H9 (cell line): ENCODE measurements at regions not wholly inside any gene's neighbourhood (a gene's known extent, or its start where the extent isn't known, plus 50 kb on each side); places are given as distances from the start of the nearest gene placed in this dataset.

Experiments used
- DNase-seq: peaks from one replicate; pipeline ENCODE4 v3.0.0-alpha.2; 2017
- H2AFZ ChIP-seq: one replicate; pipeline ENCODE4 v1.6.1; 2013; ENCODE audit warnings: mild to moderate bottlenecking, low read length, control low read depth, moderate library complexity
- H2AK5ac ChIP-seq: 2 replicates; pipeline ENCODE4 v1.6.1; 2013; ENCODE audit warnings: low read length, control low read depth, mixed read lengths; ENCODE audit not compliant: insufficient read length
- H2BK120ac ChIP-seq: one replicate; pipeline ENCODE4 v1.6.1; 2013; ENCODE audit warnings: low read depth, mild to moderate bottlenecking, low read length, control low read depth, inconsistent platforms; ENCODE audit not compliant: poor library complexity, severe bottlenecking
- H2BK12ac ChIP-seq: 2 replicates; pipeline ENCODE4 v1.6.1; 2013; ENCODE audit warnings: low read length, control low read depth, mixed read lengths, low read depth; ENCODE audit not compliant: insufficient read length
- H2BK15ac ChIP-seq: 2 replicates; pipeline ENCODE4 v1.6.1; 2013; ENCODE audit warnings: low read depth, low read length, control low read depth
- H2BK20ac ChIP-seq: one replicate; pipeline ENCODE4 v1.6.1; 2013; ENCODE audit warnings: low read depth, mild to moderate bottlenecking, low read length, control low read depth, inconsistent platforms; ENCODE audit not compliant: poor library complexity, severe bottlenecking
- H2BK5ac ChIP-seq: 2 replicates; pipeline ENCODE4 v1.6.1; 2013; ENCODE audit warnings: low read length, control low read depth, mixed read lengths; ENCODE audit not compliant: insufficient read length
- H3K14ac ChIP-seq: 2 replicates; pipeline ENCODE4 v1.6.1; 2013; ENCODE audit warnings: low read length, control low read depth; ENCODE audit not compliant: insufficient read depth
- H3K18ac ChIP-seq: 2 replicates; pipeline ENCODE4 v1.6.1; 2013; ENCODE audit warnings: low read depth, mild to moderate bottlenecking, mixed read lengths, low read length, control low read depth; ENCODE audit not compliant: insufficient read length
- H3K23ac ChIP-seq: 2 replicates; pipeline ENCODE4 v1.6.1; 2013; ENCODE audit warnings: low read length, control low read depth, mixed read lengths, low read depth; ENCODE audit not compliant: insufficient read length
- H3K23me2 ChIP-seq: 2 replicates; pipeline ENCODE4 v1.6.1; 2013; ENCODE audit warnings: low read depth, mild to moderate bottlenecking, mixed read lengths, low read length, control low read depth; ENCODE audit not compliant: insufficient read length, poor library complexity, severe bottlenecking
- H3K27ac ChIP-seq: 2 replicates; pipeline ENCODE4 v1.5.1; 2013; ENCODE audit warnings: low read length, control low read depth, mixed read lengths, low read depth; ENCODE audit not compliant: insufficient read length
- H3K27me3 ChIP-seq: 2 replicates; pipeline ENCODE4 v1.6.1; 2013; ENCODE audit warnings: low read length, control low read depth, inconsistent platforms; ENCODE audit not compliant: insufficient read depth
- H3K4ac ChIP-seq: 2 replicates; pipeline ENCODE4 v1.6.1; 2013; ENCODE audit warnings: low read depth, mild to moderate bottlenecking, control low read depth, inconsistent platforms, low read length, moderate library complexity
- H3K4me1 ChIP-seq: 2 replicates; pipeline ENCODE4 v1.6.1; 2013; ENCODE audit warnings: low read length, control low read depth, inconsistent platforms; ENCODE audit not compliant: insufficient read depth
- H3K4me2 ChIP-seq: 2 replicates; pipeline ENCODE4 v1.6.1; 2013; ENCODE audit warnings: low read length, control low read depth, mixed read lengths; ENCODE audit not compliant: insufficient read length, insufficient read depth
- H3K56ac ChIP-seq: 2 replicates; pipeline ENCODE4 v1.6.1; 2013; ENCODE audit warnings: low read depth, mild to moderate bottlenecking, mixed read lengths, low read length, control low read depth; ENCODE audit not compliant: insufficient read length
- H3K79me1 ChIP-seq: 2 replicates; pipeline ENCODE4 v1.6.1; 2013; ENCODE audit warnings: low read depth, mild to moderate bottlenecking, moderate library complexity, low read length, control low read depth, inconsistent platforms; ENCODE audit not compliant: insufficient read depth, poor library complexity, severe bottlenecking
- H3K79me2 ChIP-seq: 2 replicates; pipeline ENCODE4 v1.6.1; 2013; ENCODE audit warnings: low read length, control low read depth, inconsistent platforms; ENCODE audit not compliant: insufficient read depth
- H3K9ac ChIP-seq: 2 replicates; pipeline ENCODE4 v1.6.1; 2013; ENCODE audit warnings: low read length, control low read depth, mixed read lengths; ENCODE audit not compliant: insufficient read length; ENCODE audit errors: extremely low read depth
- H3K9me3 ChIP-seq: one replicate; pipeline ENCODE4 v1.6.1; 2013; ENCODE audit warnings: low read depth, low read length, inconsistent platforms; ENCODE audit not compliant: control insufficient read depth
- H3T11ph ChIP-seq: one replicate; pipeline ENCODE4 v1.6.1; 2013; ENCODE audit warnings: mild to moderate bottlenecking, low read length, control low read depth, inconsistent platforms
- H4K20me1 ChIP-seq: one replicate; pipeline ENCODE4 v1.6.1; 2013; ENCODE audit not compliant: control insufficient read depth, insufficient read length, insufficient read depth
- H4K5ac ChIP-seq: 2 replicates; pipeline ENCODE4 v1.6.1; 2013; ENCODE audit warnings: low read depth, mild to moderate bottlenecking, mixed read lengths, low read length, control low read depth; ENCODE audit not compliant: insufficient read length
- H4K8ac ChIP-seq: replicated peaks from 2 replicates; pipeline ENCODE4 v1.6.1; 2013; ENCODE audit warnings: low read length, control low read depth, mixed read lengths, low read depth; ENCODE audit not compliant: insufficient read length
- H4K91ac ChIP-seq: 2 replicates; pipeline ENCODE4 v1.6.1; 2013; ENCODE audit warnings: low read depth, mild to moderate bottlenecking, moderate library complexity, mixed read lengths, low read length, control low read depth; ENCODE audit not compliant: insufficient read length
- H3K27ac Mint-ChIP-seq, 3 experiments: 2 replicates in 2 of 3; 3 replicates in 1 of 3; pipeline ENCODE4 v1.8.0; 2020 to 2021; ENCODE audit warnings: mixed read lengths in 3 of 3, mild to moderate bottlenecking in 1 of 3, moderate library complexity in 1 of 3
- H3K27me3 Mint-ChIP-seq: 2 replicates; pipeline ENCODE4 v1.8.0; 2021; ENCODE audit warnings: low read depth, mild to moderate bottlenecking, moderate library complexity, mixed read lengths
- H3K36me3 Mint-ChIP-seq, 3 experiments: 2 replicates in 2 of 3; 3 replicates in 1 of 3; pipeline ENCODE4 v1.8.0; 2020 to 2021; ENCODE audit warnings: low read depth in 3 of 3, mixed read lengths in 3 of 3; ENCODE audit not compliant: insufficient read depth in 1 of 3
- H3K4me1 Mint-ChIP-seq, 2 experiments: 2 replicates each; pipeline ENCODE4 v1.8.0; 2020; ENCODE audit warnings: mixed read lengths in 2 of 2
- H3K4me3 Mint-ChIP-seq, 2 experiments: 2 replicates in 1 of 2; 3 replicates in 1 of 2; pipeline ENCODE4 v1.8.0; 2020 to 2021; ENCODE audit warnings: mild to moderate bottlenecking in 2 of 2, mixed read lengths in 2 of 2, moderate library complexity in 1 of 2
- H3K9me3 Mint-ChIP-seq, 2 experiments: 2 replicates in 1 of 2; 3 replicates in 1 of 2; pipeline ENCODE4 v1.8.0; 2020; ENCODE audit warnings: mild to moderate bottlenecking in 2 of 2, mixed read lengths in 2 of 2, moderate library complexity in 1 of 2
- whole genome bisulfite sequencing: extraction: QIAGEN DNeasy Blood & Tissue Kit; methylation state at CpG from one replicate; pipeline ENCODE4 v1.1.7; 2013; ENCODE audit warnings: missing lambda C conversion rate, low lambda C conversion rate, mixed read lengths; ENCODE audit not compliant: insufficient read length; ENCODE audit errors: extremely low coverage; 5-methylcytosine and 5-hydroxymethylcytosine counted together
- TF ChIP-seq, protein P1 (sequence below): fragments of 200-600 bp; sonication (generic); conservative IDR thresholded peaks from 3 replicates; pipeline ENCODE4 v1.8.0; 2021; ENCODE audit warnings: antibody characterized with exemption, mild to moderate bottlenecking

DNA sequence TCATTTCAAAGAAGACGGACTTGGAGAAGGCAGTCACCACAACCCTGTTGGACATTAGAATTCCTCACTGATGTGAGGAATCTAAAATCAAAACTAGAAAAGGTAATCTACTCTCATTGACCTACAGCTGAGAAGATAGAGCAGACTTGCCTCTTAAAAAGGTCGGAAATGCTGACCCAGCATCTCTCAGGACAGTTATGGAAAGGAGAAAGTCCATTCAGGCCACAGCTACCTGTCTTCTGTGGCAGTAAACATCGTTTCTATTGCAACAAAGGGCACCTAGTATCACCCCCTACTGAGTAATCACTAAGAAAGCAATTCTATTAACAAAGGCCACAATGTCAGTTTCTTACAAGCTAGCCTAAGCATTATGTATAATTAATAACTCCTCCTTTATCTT lies 601.7 kb downstream of the PRELID2 start:
- Histone ChIP-seq H3K4ac (no peak overlapping the region), H4K8ac (no peak overlapping the region), H3K18ac (no peak overlapping the region), H2BK5ac (no peak overlapping the region), H3T11ph (no peak overlapping the region), H3K79me2 (no peaks in the 10 kb centered on the region), H3K9me3 (no peaks in the 10 kb centered on the region), H4K91ac (no peak overlapping the region), H3K79me1 (no peaks in the 10 kb centered on the region), H3K27ac (no peak overlapping the region), H3K23me2 (no peaks in the 10 kb centered on the region), H3K9ac (no peak overlapping the region), H4K5ac (no peak overlapping the region), H3K4me1 (peaks cover 3% of the 10 kb centered on the region; the same call in 1 of the 2 replicates), H3K23ac (no peak overlapping the region), H2AK5ac (no peak overlapping the region), H3K14ac (no peak overlapping the region), H3K56ac (no peak overlapping the region), H4K20me1 (no peaks in the 10 kb centered on the region), H2BK12ac (no peak overlapping the region), H2BK15ac (no peak overlapping the region), H2BK120ac (no peak overlapping the region), H2AFZ (no peak overlapping the region), H3K27me3 (no peaks in the 10 kb centered on the region), H3K4me2 (no peak overlapping the region), H2BK20ac (no peak overlapping the region)
- H3K9me3 Mint-ChIP-seq: no peaks in the 10 kb centered on the region; a peak in 1 of 5 replicates
- H3K27me3 Mint-ChIP-seq: no peaks in the 10 kb centered on the region
- H3K4me3 Mint-ChIP-seq: no peak overlapping the region
- H3K36me3 Mint-ChIP-seq: no peaks in the 10 kb centered on the region
- WGBS: no CpG with 5 or more reads among the region's 3 CpGs
- no peak for DNase-seq
- no peak overlapping the region for H3K27ac Mint-ChIP-seq
- peaks cover 21 to 33% of the 10 kb centered on the region in 2 experiments for H3K4me1 Mint-ChIP-seq
- TF ChIP-seq, protein P1, sequence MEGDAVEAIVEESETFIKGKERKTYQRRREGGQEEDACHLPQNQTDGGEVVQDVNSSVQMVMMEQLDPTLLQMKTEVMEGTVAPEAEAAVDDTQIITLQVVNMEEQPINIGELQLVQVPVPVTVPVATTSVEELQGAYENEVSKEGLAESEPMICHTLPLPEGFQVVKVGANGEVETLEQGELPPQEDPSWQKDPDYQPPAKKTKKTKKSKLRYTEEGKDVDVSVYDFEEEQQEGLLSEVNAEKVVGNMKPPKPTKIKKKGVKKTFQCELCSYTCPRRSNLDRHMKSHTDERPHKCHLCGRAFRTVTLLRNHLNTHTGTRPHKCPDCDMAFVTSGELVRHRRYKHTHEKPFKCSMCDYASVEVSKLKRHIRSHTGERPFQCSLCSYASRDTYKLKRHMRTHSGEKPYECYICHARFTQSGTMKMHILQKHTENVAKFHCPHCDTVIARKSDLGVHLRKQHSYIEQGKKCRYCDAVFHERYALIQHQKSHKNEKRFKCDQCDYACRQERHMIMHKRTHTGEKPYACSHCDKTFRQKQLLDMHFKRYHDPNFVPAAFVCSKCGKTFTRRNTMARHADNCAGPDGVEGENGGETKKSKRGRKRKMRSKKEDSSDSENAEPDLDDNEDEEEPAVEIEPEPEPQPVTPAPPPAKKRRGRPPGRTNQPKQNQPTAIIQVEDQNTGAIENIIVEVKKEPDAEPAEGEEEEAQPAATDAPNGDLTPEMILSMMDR: no peak
